ENCODE measurements at regions not wholly inside any gene's neighbourhood (a gene's known extent, or its start where the extent isn't known, plus 50 kb on each side); places are given as distances from the start of the nearest gene placed in this dataset.

DNA sequence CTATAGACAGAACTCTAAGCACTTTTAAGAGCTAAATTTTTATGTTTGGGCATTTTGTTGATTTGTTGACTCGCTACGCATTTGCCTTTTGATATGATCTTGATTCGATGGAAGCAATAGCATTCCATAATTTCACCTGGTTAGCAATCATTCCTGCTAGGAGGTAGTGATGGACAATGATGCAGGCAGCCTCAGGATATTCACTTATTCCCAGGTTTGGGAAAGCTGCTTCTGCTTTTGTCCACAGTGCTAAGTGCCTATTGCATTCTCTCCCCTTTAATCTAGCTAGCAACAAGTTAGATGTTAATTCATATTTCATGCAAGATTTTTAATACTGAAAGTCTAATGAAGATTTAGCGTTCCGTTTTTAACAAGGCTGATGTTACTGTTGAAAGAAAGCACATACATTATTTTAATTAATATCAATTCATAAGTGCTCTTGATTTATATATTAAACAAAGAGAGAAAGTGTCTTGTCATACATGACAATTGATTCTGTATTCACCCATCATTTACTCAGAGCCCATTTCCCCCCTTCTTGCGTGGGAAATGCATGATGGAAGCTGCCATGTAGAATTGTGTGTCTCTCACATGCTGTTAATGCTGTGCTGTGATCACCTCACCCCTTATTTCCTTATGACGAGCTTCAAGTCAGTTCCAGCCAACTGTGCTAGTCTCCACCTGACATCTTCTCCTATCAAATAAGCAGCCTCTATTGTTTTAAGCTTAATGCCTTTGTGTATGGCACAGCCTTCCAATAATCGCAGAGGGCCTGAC lies 53.0 kb upstream of the TMCO5A start:
- DNase-seq (ENCODE audit: low spot score), result no peak
- TF ChIP-seq, protein P1, sequence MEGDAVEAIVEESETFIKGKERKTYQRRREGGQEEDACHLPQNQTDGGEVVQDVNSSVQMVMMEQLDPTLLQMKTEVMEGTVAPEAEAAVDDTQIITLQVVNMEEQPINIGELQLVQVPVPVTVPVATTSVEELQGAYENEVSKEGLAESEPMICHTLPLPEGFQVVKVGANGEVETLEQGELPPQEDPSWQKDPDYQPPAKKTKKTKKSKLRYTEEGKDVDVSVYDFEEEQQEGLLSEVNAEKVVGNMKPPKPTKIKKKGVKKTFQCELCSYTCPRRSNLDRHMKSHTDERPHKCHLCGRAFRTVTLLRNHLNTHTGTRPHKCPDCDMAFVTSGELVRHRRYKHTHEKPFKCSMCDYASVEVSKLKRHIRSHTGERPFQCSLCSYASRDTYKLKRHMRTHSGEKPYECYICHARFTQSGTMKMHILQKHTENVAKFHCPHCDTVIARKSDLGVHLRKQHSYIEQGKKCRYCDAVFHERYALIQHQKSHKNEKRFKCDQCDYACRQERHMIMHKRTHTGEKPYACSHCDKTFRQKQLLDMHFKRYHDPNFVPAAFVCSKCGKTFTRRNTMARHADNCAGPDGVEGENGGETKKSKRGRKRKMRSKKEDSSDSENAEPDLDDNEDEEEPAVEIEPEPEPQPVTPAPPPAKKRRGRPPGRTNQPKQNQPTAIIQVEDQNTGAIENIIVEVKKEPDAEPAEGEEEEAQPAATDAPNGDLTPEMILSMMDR (IDR thresholded peaks at IDR 0.05; ENCODE audit: extremely low read depth, missing control alignments), result no peak

DNA sequence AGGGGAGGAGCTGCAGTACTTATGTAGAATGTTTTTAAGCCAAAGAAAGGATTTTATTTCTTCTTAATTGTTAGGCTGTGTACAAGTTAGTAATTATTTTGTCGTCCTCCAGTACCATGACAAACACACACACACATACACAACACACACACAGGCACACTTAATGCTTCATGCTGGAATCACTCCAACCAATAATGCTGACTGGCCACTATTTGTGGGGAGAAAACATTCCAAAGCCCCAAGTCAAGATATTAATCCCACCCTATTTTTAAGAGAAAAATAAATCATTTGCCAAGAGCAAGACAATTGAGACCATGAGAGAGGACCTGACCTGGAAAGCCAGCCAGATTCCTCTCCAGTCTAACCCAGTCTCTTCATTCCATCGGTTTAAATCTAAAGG lies 51.8 kb upstream of the TMCO5A start:
- TF ChIP-seq, protein P1 (IDR thresholded peaks at IDR 0.05; ENCODE audit: extremely low read depth, missing control alignments), result no peak
- DNase-seq (ENCODE audit: low spot score), result no peak
